ENCODE measurements at regions not wholly inside any gene's neighbourhood (a gene's known extent, or its start where the extent isn't known, plus 50 kb on each side); places are given as distances from the start of the nearest gene placed in this dataset.
"Not testable (repeated sequence)": the region's sequence is repeated elsewhere in the genome, so short reads cannot be mapped to it uniquely, and the experiment has no call there.

DNA sequence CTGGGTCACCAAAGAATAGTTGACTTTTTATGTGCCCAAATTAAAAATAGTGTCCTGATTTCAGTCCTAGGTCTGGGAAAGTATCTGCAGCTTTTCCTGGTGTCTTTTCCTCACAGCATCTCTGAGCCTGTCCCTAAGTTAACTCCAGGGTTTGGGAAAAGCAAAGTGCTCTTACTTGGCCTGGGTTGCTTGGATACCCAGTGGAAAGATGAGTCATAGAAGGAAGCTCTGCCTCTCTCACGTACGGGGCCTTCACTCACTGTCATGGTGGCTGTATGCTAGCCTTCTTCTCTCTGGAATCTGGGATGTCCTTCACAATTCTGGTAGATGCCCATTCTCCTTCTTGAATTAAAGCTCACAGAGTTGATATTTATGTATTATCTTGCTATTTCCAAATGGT lies 607.3 kb downstream of the ANKRD50 start:
- peak; percentile 14 for DNase-seq (ENCODE audit: low spot score)

DNA sequence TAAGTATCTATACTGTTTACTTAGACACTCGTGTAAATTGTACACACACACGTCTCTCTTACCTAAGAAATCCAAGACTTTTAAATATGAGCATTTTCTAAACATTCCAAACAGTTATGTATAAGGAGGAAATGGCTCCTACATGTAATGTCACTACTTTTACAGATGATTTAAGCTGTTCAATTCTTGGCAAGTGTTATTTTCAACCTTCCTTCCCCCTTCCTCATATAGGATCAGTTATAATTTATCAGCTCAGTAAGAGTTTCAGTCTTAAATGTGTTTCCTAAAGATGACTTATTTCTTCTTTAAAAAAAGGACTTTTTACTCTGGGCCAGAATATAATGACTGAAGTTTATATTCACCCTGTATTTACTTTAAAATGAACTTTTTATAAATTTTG lies 601.1 kb downstream of the ANKRD50 start:
- DNase-seq (ENCODE audit: low spot score) = no peak

DNA sequence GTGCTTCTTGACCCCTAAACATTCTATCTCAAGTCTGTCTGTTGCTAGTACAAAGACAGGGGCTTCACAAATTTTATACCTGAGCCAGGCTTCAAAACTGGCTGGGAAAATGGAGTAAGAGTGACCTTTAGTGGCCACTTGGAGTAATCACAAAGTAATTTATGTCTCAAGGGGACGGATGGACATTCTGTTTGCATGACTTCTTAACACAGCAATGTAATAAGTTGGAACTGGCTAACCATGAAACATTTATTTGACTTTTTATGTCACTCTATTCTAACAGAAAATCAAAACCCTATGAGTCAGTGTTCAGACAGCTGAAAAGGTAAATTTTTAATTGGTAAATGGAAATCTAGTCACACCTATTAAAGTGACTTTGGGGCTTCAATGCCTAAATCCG lies 600.6 kb downstream of the ANKRD50 start:
- DNase-seq (ENCODE audit: low spot score) = peak; percentile 15

DNA sequence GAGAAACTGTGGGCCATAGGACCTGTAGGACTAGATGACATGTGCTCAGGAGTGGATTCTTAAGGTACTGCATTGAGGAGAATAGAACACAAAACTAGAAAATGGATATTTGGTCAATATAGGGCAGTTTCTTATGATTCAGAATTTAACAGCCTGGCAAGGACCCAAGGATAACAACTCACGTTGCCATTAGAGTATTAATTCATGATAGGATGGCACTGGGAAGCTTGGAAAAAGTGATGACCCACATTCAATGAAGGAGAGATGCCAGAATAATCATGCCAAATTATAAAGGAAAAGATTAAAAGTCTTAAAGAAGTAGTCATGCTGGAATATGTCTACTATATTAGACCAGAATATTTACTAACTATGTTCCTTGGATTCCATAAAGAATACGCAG lies 594.5 kb downstream of the ANKRD50 start:
- DNase-seq (ENCODE audit: low spot score) = no peak

DNA sequence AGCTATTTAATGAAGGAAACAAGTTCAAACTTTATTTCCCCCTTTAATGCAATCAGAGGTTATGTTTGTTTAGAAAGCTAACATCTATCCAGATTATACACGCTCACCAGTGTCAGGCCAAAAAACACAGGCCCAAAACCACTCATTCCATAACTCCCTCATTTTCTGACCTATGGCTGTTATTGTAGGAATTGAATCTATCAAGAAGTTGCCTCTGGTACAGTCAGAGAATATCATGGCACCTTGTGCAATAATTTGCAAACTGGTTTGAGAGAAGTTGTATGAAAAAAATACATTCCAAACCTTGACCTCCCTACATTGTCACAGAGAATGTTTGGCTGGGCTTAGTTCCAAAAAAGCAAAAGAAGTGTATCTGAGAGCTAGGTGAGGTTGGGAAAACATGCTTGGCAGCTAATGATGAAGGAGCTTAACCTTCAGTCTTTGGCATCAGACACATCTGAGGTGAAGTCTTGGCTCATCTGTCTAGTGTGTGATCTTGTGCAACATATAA lies 591.0 kb downstream of the ANKRD50 start:
- no peak for DNase-seq (ENCODE audit: low spot score)

DNA sequence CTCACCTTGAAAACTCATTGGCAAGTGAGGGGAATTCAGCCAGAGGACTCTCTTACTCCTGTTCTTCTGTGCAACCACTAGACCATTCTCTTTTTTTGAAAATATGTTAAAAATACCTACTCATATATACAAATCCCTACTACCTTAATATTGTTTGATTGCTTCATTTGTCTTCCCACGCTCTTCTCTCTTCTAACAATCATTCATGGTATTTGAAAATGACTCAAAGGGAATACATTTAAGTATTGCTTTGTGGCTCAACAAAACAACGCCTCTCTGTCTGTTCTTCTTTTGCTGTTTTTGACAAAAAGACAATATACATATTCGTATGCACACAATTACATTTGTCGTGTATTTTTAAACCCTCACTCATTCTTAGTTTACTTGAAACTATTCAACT lies 589.4 kb downstream of the ANKRD50 start:
- DNase-seq (ENCODE audit: low spot score) = no peak

DNA sequence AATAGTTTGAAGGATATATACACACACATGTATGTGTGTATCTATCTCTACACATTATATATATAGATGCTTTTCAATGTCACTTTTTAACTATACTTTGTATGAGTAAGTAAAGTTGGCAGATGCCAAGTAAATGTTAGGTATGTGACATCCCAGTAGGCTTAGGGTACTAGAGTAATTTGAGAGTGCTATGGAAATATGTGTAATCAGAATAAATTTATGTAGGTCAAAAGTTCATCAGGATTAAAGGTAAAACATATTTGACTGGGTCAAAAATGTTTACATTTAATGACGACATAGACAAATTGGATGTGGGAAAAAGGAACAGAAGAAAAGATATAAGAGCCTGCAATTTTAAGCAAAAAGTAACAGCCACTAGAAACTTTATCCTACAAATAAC lies 588.8 kb downstream of the ANKRD50 start:
- no peak for DNase-seq (ENCODE audit: low spot score)

DNA sequence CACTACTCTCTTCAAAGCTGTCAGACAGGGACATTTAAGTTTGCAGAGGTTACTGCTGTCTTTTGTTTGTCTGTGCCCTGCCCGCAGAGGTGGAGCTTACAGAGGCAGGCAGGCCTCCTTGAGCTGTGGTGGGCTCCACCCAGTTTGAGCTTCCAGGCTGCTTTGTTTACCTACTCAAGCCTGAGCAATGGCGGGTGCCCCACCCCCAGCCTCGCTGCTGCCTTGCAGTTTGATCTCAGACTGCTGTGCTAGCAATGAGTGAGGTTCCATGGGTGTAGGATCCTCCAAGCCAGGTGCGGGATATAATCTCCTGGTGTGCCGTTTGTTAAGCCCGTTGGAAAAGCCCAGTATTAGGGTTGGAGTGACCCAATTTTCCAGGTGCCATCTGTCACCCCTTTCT lies 581.2 kb downstream of the ANKRD50 start:
- not testable (repeated sequence) for DNase-seq (ENCODE audit: low spot score)

DNA sequence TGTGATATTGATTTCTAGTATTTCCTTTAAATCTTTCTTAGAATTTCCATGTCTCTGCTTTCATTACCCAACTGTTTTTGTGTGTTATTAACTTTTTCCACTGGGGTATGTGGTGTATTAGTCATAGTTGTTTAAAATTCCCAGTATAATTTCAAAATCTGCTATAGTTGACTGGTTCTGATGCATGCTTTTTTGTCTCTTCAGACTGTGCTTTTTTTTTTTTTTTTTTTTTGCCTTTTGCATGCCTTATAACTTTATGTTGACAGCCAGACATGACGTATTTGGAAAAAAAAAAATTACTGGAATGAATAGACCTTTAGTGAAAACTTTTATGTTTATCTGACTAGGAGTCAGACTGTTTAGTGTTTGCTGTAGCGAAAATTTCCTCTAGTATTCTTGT lies 580.4 kb downstream of the ANKRD50 start:
- no peak for DNase-seq (ENCODE audit: low spot score)

DNA sequence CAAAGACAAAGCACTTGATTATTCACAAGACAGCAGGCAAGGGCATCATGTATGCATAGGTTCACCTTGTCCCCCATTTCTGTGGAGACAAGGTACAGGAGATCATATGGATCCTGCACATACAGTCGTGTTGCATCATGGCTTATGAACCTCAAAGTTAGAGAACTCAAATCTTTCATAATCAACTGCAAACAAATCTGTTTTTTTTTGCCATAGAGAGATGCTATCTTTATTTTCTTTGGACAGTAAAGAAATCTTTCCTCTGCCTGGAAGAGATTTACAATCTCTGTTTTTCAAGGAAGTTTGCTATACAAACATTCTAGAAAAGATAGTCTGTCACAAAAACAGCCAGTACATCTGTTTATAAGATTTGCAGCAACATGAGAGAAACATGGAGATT lies 578.8 kb downstream of the ANKRD50 start:
- no peak for DNase-seq (ENCODE audit: low spot score)

DNA sequence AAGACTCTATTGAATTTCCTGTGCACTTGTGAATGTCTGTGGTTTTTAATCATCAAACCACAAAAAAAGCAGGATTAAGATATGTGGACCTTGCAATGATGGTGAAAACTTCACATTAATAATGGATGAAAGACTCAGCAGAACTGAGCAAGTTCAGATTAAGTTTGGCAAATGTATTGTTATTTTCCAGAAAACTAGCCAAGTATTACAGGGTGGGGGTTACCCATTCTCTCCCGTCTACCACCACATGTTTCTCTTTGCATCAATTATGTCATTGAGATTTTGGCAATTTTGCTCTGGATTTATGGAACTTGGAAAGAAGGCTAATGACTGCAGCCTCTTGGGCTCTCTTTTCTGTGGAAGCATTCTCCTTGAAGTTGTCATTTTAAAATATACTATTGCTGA lies 577.1 kb downstream of the ANKRD50 start:
- no peak for DNase-seq (ENCODE audit: low spot score)

DNA sequence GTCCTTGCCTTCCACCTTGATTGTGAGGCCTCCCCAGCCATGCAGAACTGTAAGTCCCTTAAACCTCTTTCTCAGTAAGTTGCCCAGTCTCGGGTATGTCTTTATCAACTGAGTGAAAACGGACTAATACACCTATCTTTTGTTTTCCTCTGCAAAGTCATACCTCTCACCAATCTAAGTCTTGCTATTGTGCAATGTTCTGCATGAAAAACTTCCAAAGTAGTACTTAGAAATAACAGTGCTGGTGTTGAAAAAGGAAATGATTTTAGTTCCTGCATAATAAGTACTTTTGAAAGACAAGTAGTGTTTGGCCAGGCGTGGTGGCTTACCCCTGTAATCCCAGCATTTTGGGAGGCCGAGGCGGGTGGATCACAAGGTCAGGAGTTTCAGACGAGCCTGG lies 573.5 kb downstream of the ANKRD50 start:
- DNase-seq (ENCODE audit: low spot score) = no peak

DNA sequence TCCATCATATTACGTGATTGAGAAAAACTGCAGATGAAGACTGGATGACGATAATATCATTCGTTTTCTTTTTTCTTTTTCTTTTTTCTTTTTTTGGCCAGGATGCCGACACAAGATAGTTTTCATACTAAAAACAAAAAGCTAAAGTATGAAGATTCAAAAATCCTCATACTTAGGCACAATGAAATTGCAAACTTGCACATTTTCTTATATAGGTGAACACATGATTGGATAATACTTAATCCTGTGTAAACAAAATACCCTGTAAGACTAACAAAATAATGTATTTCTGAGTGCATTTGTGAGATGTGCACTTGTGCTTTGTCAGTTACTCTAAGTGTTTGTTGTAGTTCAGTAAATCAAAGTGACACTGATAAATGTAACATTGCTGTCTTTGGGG lies 568.9 kb downstream of the ANKRD50 start:
- no peak for DNase-seq (ENCODE audit: low spot score)

DNA sequence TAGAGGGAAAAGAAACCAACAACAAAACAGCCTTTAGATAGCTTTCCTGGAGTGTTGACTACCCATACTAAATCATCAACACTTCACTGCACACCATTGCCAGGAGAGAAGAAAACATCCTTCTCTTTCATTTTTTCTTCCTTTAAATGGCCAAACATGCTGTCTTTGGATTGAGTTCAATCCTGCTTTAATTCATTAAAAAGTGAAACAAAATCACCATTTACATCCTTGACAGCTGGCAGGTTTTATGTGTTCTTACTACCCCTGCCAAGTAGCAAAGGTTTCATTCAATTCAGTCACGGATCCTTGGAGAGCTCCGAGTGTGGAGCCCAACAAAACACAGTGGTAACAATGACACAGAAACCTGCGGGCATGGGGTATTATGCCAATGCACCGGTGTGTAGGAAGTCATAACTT lies 568.3 kb downstream of the ANKRD50 start:
- no peak for DNase-seq (ENCODE audit: low spot score)

DNA sequence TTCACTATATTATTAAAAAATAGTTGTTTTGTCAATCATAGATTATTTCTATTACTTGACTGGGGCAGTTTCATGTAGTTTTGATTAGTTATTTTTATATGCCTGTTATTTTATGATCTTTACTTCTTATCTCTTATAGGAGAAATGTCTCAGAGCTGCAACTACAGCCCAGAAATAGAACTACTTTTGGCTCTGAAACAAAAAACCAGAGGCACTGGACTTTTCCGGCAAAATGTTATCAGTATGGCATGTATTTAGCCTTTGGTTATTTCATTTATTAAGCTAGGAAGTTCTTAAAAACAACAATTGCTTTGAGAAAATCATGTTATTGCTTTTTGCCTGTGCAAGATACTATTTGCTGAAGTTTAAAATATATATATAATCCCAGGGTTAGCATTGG lies 566.5 kb downstream of the ANKRD50 start:
- DNase-seq (ENCODE audit: low spot score) = no peak

DNA sequence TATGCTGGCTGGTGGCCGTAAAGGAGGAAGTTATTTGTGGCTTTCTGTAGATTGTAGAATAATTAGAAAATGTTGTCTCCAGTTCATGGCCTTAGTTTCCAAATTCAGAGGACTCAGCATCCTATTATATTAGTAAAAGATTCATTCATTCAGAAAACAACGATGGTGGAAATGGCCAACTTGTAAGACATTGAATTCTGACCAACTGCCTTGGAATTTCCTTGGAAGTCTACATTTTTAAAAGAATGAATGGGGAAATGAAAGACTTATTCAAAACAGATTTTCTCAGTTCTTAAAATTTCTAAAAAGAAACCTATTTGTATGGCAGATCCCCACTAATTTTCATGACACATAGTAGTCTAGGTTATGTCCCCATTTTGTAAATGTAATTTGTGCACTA lies 561.5 kb downstream of the ANKRD50 start:
- DNase-seq (ENCODE audit: low spot score) = no peak

DNA sequence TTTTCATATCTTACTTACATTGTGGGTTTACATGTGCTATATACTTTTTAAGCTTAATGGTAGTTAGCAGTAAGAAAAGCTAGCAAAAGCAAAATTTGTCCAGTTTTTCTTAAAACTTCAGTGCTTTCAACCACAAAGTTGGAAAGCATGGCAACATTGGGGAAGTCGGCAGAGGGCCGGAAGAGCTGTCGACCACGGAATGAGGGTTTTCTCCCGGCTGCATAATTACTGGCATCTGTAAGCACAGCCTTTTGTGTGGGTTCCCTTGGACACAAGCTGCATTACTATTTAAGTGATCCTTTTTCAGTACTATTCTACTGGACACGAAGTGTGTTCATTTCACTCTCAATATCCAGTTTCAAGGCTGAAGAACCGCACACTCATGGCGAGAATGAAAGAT lies 560.4 kb downstream of the ANKRD50 start:
- DNase-seq (ENCODE audit: low spot score) = no peak

DNA sequence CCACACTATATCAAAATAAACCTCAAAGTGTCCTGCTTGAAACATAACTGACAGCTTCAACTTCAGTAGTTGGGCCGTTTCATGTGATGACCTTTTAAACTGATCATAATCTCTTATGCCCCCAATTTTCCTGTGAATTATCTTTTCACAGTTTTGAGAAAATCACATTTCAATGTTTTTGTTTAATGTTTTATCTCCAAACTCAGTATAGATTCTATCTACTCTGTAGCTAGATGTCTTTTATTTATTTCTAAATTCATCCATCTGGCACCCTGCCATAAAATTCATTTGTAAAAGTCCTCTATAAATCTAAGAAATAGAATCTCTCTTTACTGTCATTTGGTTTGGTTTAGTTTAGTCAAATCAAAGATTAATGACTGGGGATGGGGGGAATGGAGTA lies 557.3 kb downstream of the ANKRD50 start:
- no peak for DNase-seq (ENCODE audit: low spot score)

DNA sequence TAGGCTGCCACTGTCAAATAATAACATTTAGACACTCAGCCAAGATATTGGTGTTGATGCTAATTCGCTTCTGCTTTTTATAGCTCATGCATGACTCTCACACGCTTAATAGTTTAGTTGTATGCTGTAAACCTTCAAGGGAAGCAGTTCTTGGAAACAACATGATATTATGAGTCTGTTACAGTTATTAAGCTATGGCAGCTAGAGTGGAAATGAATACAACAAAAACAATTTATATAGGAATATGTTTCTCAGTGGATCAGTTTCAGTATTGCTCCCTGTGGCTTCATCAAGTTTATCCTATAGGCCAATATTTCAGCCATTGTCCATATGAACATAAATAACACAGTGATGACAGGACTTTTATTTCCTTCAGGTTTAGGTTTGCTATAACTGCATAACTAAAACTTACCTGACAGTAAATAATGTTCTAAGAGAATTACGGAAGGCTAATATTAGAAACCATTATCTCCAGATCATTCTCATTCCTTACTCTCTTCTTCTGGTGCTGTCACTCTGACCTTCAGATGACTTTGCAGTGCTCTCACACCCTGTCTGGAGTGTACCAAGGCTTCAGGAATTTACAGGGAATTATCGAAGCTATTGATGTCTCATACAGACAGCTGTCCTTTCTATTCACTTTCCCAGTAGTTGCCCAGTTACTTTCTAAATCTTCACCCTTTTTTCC lies 555.0 kb downstream of the ANKRD50 start:
- no peak for DNase-seq (ENCODE audit: low spot score)

DNA sequence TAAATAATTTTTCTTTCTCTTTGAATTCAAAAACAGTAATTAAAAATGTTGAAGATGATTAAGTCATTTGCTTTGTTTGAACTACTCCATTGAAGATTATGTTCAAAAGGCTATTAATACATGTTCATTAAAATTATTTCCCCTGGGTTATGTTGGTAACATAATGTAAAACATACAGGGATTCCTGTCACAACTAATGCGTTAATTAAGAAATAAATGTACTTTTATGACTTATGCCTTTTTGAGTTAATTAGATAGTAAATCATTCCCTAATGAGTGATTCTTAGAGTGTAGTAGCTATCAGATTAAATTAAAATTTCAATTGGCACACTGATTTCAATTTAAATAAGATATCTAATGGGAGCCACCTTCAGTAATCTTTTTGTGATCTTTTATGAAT lies 549.1 kb downstream of the ANKRD50 start:
- DNase-seq (ENCODE audit: low spot score) = no peak

DNA sequence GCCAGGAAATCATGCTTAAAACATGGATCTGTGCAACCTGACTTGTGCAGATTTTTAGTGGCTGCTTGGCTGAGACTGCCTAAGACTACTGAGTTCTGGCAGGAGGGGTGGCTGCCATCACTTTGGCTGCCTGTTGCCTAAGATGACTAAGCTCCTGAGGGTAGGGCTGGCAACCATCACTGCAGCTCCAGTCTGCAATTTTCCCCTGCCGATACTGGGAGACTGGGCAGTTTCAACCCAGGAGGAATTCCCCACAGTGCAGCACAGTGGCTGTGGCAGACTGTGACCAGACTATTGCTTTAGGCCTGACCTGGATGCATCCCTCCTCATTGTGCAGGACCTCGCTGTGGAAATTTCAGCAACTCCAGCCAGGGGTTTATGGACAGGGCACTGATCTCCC lies 544.9 kb downstream of the ANKRD50 start:
- DNase-seq (ENCODE audit: low spot score) = no peak

DNA sequence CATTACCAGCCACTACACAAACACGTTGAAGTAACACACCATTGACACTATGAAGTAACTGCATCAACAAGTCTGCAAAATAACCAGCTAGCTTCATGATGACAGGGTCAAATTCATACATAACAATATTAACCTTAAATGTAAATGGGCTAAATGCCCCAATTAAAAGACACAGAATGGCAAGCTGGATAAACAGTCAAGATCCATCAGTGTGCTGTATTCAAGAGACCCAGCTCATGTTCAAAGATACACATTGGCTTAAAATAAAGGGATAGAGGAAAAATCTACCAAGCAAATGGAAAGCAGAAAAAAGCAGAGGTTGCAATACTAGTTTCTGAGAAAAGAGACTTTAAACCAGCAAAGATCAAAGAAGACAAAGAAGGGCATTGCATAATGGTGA lies 543.0 kb downstream of the ANKRD50 start:
- DNase-seq (ENCODE audit: low spot score) = not testable (repeated sequence)

DNA sequence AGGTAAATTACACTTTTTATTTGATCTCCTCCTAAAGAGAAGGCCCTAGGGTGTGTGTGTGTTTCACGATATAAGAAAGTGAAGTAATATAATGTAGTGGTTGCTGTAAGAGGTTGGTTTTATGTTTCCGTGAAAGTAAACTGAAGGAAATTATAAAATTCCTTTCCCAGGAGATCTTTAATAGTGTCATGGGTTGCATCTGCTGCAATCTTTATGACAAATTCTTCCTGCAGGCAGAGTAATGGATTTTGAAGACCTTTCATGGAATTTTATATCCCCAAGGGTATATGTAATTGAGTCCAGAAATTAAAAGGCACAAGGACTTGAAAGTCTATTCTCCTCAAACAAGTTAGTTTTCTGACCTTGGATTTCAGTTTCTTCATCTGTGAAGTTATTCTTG lies 538.6 kb downstream of the ANKRD50 start:
- no peak for DNase-seq (ENCODE audit: low spot score)

DNA sequence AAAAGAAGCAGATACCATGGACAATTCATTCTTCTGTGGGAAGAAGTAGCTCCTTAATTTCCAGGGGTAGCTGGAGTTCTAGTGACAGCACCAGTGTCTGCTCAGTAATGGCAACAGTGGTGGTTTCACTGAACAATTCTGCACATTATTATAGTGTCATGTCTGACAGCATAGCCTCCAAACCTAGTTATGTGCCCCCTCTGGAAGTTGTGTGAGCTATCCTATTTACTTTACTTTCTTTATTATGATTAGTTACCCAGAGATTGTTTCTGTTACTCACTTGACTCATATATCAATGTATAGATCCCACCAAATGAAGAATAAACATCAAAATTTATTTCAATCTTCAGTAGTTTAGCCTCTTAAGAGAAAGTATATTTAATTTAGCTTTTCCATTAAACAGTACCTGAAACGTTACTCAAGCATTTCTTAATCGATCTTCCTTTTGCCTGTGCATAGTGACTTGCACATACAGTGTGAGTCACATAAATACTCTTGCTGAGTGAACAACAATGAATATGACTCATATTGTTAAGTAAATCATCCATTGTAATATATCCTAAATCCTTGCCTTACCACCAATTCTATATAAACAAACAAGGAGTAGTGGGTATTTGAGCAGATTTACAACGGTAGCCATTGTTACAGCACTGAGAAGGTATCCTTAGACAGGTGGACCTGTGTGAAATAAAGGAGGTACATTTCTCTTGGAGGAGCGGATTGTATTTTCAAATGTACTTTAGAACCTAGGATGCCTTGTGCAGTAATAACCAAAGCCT lies 534.7 kb downstream of the ANKRD50 start:
- DNase-seq (ENCODE audit: low spot score) = peak; percentile 5

Data from hepatic stellate cell (primary cell).